Activated CD4-positive, alpha-beta T cell treated with anti-CD3 and anti-CD28 coated beads, Interleukin-2, amount 50 U/mL, for 48 hours (primary cell): ENCODE measurements at regions not wholly inside any gene's neighbourhood (a gene's known extent, or its start where the extent isn't known, plus 50 kb on each side); places are given as distances from the start of the nearest gene placed in this dataset.

Source experiments
- DNase-seq, 2 experiments: peaks; one replicate each; pipeline ENCODE4 v3.0.0-alpha.2; 2020

- no peak for DNase-seq
Measured at GRCh38 chr20:58058421-58059259, 169.8 kb downstream of the ANKRD60 start.

- no peak for DNase-seq
Measured at GRCh38 chr20:58056921-58057686, 171.3 kb downstream of the ANKRD60 start.

GRCh38 chr20:58056021-58056591 lies 172.3 kb downstream of the ANKRD60 start:
- DNase-seq, result no peak

GRCh38 chr20:58054780-58055373 lies 173.6 kb downstream of the ANKRD60 start:
- DNase-seq, result no peak

- DNase-seq, result no peak
Measured at GRCh38 chr20:58054082-58054779, 174.2 kb downstream of the ANKRD60 start.

- DNase-seq, result no peak
Measured at GRCh38 chr20:58053391-58054055, 174.9 kb downstream of the ANKRD60 start.

GRCh38 chr20:58051367-58051766 lies 177.1 kb downstream of the ANKRD60 start:
- no peak for DNase-seq

- DNase-seq, result no peak
Measured at GRCh38 chr20:58048096-58048702, 180.3 kb downstream of the ANKRD60 start.

GRCh38 chr20:58046311-58046710 lies 182.1 kb downstream of the ANKRD60 start:
- DNase-seq, result no peak

- no peak for DNase-seq
Measured at GRCh38 chr20:58045579-58045978, 182.9 kb downstream of the ANKRD60 start.

- DNase-seq, result no peak
Measured at GRCh38 chr20:58044931-58045555, 183.4 kb downstream of the ANKRD60 start.

GRCh38 chr20:58044286-58044685 lies 184.2 kb downstream of the ANKRD60 start:
- no peak for DNase-seq

- no peak for DNase-seq
Measured at GRCh38 chr20:58043236-58044140, 185.0 kb downstream of the ANKRD60 start.

GRCh38 chr20:58042591-58042990 lies 185.9 kb downstream of the ANKRD60 start:
- DNase-seq, result no peak

GRCh38 chr20:58040447-58041290 lies 187.8 kb downstream of the ANKRD60 start:
- DNase-seq, result no peak

GRCh38 chr20:58039274-58040092 lies 189.0 kb downstream of the ANKRD60 start:
- DNase-seq, result no peak

- no peak for DNase-seq
Measured at GRCh38 chr20:58038123-58038654, 190.3 kb downstream of the ANKRD60 start.

- no peak for DNase-seq
Measured at GRCh38 chr20:58037631-58038030, 190.8 kb downstream of the ANKRD60 start.
